Neutrophil (primary cell): ENCODE measurements at regions not wholly inside any gene's neighbourhood (a gene's known extent, or its start where the extent isn't known, plus 50 kb on each side); places are given as distances from the start of the nearest gene placed in this dataset.

ENCODE experiments used
- H3K27ac ChIP-seq: fragments of 200-600 bp; sonication (generic); 2 replicates; pipeline ENCODE4 v1.5.1; 2016; ENCODE audit warnings: mild to moderate bottlenecking, moderate library complexity
- H3K27me3 ChIP-seq: fragments of 200-600 bp; sonication (generic); 2 replicates; pipeline ENCODE4 v1.6.0; 2016; ENCODE audit warnings: mild to moderate bottlenecking
- H3K36me3 ChIP-seq: fragments of 200-600 bp; sonication (generic); 2 replicates; pipeline ENCODE4 v1.5.1; 2017
- H3K4me1 ChIP-seq, 2 experiments: fragments of 200-600 bp in 1 of 2; sonication (generic) in 1 of 2; 1 replicate in 1 of 2; 2 replicates in 1 of 2; pipeline versions ENCODE4 v1.5.1 to v1.6.1; 2013 to 2016; ENCODE audit warnings: low read depth in 1 of 2, low read length in 1 of 2, mild to moderate bottlenecking in 1 of 2, moderate library complexity in 1 of 2; ENCODE audit not compliant: control insufficient read depth in 1 of 2, insufficient read depth in 1 of 2
- H3K4me3 ChIP-seq, 2 experiments: fragments of 200-600 bp in 1 of 2; sonication (generic) in 1 of 2; 1 replicate in 1 of 2; 2 replicates in 1 of 2; pipeline ENCODE4 v1.5.1; 2013 to 2016; ENCODE audit warnings: low read depth in 1 of 2, low read length in 1 of 2, mild to moderate bottlenecking in 1 of 2, moderate library complexity in 1 of 2
- H3K9me3 ChIP-seq: fragments of 200-600 bp; sonication (generic); 2 replicates; pipeline ENCODE4 v1.5.1; 2016
- TF ChIP-seq, protein P1 (sequence below): fragments of 200-600 bp; sonication (generic); IDR thresholded peaks from 2 replicates; pipeline ENCODE4 v1.5.1; 2016; ENCODE audit warnings: antibody characterized with exemption

DNA sequence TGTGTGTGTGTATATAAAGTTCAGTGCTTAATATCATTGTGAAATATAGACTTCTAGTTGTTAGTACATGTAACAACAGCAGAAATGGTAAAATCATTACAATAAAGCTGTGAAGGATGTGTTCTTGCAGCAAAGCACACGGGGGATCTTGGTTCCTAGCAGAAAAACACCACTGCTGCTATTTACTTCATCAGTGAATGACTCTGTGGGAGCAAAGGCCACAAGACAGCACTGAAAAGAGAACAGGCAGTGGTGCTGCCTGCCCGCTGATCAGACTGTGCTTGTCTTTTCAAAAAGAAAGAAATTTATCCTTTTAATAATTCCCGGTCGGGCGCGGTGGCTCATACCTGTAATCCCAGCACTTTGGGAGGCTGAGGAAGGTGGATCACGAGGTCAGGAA, 689.9 kb upstream of the CITED2 start:
- H3K27me3 ChIP-seq, result no peaks in the 10 kb centered on the region
- no peaks in the 10 kb centered on the region for H3K4me1 ChIP-seq
- TF ChIP-seq, protein P1, sequence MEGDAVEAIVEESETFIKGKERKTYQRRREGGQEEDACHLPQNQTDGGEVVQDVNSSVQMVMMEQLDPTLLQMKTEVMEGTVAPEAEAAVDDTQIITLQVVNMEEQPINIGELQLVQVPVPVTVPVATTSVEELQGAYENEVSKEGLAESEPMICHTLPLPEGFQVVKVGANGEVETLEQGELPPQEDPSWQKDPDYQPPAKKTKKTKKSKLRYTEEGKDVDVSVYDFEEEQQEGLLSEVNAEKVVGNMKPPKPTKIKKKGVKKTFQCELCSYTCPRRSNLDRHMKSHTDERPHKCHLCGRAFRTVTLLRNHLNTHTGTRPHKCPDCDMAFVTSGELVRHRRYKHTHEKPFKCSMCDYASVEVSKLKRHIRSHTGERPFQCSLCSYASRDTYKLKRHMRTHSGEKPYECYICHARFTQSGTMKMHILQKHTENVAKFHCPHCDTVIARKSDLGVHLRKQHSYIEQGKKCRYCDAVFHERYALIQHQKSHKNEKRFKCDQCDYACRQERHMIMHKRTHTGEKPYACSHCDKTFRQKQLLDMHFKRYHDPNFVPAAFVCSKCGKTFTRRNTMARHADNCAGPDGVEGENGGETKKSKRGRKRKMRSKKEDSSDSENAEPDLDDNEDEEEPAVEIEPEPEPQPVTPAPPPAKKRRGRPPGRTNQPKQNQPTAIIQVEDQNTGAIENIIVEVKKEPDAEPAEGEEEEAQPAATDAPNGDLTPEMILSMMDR, result no peak
- H3K9me3 ChIP-seq, result no peaks in the 10 kb centered on the region
- H3K36me3 ChIP-seq, result no peaks in the 10 kb centered on the region
- no peak overlapping the region for H3K4me3 ChIP-seq
- H3K27ac ChIP-seq, result no peak overlapping the region

DNA sequence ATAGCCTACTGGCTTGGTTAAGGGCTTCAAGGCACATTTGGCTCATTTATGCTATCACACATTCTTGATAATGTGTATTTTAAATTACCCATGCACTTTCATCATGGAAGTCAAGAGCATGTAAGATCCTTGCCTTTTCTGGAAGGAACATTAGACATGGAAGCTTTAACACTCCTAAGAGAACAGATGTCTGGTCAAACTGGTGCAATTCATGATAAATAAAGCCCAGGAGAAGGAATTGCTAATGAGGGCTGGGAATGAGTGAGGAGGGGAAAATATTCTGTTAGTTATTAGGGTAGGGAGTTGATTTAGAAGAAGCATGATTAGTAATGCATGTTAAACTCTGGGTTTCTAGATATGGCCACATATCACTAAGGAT, 688.6 kb upstream of the CITED2 start:
- no peaks in the 10 kb centered on the region for H3K4me1 ChIP-seq
- no peaks in the 10 kb centered on the region for H3K9me3 ChIP-seq
- TF ChIP-seq, protein P1, result no peak
- H3K36me3 ChIP-seq, result no peaks in the 10 kb centered on the region
- H3K27me3 ChIP-seq, result no peaks in the 10 kb centered on the region
- no peak overlapping the region for H3K27ac ChIP-seq
- H3K4me3 ChIP-seq, result no peak overlapping the region

DNA sequence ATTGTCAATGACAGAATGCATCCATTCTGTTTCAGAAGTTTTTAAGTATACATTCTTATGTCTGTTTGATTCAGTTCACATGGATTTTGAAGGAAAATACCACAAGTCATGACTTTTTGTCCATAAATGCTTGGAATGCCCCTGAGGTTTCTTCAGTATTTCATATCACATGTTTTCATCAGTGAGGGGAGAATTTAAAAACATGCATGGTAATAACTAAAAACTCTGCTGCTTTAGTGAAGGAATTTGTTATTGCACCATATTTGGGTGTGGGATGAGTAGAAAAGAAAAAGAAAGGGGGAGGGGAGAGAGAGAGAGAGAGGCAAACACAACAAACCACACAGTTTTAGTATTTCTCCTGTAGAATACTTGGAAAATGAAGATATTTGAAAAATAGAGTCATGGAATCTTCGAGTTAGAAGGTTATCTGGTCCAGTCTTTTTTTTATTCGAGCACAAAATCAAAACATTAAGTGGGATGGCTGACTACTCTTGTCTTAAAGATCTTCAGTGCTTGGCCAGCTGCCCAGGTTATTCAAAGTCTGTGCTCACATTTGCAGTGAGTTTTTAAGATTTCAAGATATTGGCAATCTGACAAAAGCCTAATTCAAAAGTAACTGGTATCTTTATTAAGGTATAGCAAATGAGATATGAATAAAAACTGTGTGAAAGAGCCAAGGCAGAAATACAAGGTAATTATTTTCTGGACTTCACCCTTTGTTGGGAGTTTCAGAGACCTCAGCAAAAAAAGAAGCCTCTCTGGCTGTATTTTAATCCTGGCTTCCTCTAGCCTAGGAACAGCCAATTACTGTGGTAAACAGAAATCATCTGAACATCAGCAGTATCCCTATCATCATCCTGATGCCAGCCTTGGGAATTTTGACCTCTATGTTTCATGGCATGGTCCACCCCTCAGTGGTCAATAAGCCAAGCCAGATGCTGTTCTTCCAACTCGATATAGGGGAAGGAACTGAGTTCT, 687.9 kb upstream of the CITED2 start:
- no peaks in the 10 kb centered on the region for H3K9me3 ChIP-seq
- no peak overlapping the region for H3K4me3 ChIP-seq
- no peak overlapping the region for H3K27ac ChIP-seq
- H3K36me3 ChIP-seq, result no peaks in the 10 kb centered on the region
- H3K4me1 ChIP-seq, result no peaks in the 10 kb centered on the region
- H3K27me3 ChIP-seq, result no peaks in the 10 kb centered on the region
- TF ChIP-seq, protein P1, result no peak

DNA sequence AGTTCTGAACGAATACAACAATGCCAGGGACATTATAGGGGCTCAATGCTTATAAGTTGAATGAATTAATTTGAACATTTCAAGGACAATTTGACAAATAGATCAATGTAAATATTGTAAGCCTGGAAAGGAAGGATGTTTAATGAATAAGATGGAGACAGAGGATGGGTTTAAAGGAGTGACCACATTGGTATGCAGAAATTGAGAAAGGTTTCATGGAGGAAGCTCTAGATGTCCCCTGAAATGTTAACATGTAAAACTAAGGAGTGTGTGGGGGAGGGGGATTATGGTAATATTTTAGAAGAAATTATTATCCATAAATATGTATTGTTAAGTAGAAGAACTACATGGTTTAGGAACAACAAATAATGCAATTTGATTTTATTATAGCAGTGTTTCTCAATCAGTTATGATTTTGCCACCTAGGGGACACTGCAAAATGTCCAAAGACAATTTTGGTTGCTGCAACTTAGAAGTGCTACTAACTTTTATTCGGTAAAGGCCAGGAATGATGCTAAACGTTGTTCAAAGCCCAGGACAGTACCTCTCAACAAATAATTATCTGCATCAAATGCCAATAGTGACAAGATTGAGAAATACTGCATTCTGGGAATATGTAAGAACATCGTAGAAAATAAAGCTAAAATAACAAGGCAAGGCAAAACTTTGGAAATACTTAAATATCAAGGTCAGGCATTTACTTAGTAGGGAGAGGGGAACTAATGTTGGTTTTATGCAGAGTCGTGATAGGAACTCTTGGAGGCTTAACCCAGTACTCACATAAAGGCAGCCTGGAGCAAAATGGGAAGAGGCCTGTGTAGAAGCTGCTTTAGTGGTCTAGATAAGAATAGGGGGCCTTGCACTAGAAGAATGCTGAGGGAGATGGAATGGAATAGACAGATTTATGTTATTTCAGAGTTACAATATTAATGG, 686.9 kb upstream of the CITED2 start:
- no peaks in the 10 kb centered on the region for H3K4me1 ChIP-seq
- H3K4me3 ChIP-seq, result no peak overlapping the region
- no peaks in the 10 kb centered on the region for H3K27me3 ChIP-seq
- no peaks in the 10 kb centered on the region for H3K9me3 ChIP-seq
- H3K36me3 ChIP-seq, result no peaks in the 10 kb centered on the region
- H3K27ac ChIP-seq, result no peak overlapping the region
- TF ChIP-seq, protein P1, result no peak

DNA sequence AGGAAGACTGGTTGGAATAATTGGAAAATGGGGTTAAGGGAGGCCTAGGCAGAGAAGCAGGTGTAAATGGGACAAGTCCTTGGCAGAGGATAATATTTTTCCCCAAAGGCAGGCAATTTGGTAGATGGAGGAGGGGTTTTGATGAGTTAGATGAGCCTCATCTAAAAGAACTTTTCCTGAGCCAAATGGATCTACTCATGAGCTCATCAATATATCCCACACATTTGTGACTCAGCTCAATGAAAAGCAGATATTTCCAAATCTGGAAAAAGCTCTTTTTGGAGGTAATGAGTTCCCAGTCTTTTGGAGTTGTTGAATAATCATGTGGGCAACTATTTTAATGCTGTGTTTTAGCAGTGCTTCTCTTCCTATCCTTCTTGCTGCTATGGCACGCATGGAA, 685.5 kb upstream of the CITED2 start:
- H3K27me3 ChIP-seq, result no peaks in the 10 kb centered on the region
- no peak overlapping the region for H3K27ac ChIP-seq
- H3K9me3 ChIP-seq, result no peaks in the 10 kb centered on the region
- no peaks in the 10 kb centered on the region for H3K4me1 ChIP-seq
- TF ChIP-seq, protein P1, result no peak
- H3K36me3 ChIP-seq, result no peaks in the 10 kb centered on the region
- no peak overlapping the region for H3K4me3 ChIP-seq
